ENCODE measurements at regions not wholly inside any gene's neighbourhood (a gene's known extent, or its start where the extent isn't known, plus 50 kb on each side); places are given as distances from the start of the nearest gene placed in this dataset.
"Not testable (repeated sequence)": the region's sequence is repeated elsewhere in the genome, so short reads cannot be mapped to it uniquely, and the experiment has no call there.

DNA sequence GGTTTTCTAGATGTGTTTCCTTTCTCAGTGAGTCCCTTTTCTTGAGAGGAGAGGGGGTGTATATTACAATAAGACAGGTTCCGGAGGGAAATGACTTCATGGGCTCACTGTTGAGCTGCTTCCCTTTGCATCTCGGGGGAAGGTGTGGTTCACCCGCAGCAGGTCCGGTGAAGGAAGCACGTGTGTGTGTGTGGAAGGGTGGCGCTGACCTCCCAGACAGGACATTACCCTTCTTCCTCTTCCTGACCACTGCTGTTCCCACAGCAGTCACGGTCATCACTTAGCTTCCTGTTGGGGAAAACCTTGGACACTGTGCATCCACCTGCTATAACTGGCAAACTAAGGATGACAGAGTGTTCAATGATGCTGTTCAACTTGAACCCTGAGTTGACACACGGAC, 83.6 kb downstream of the PLEKHG1 start:
- DNase-seq: no peak

DNA sequence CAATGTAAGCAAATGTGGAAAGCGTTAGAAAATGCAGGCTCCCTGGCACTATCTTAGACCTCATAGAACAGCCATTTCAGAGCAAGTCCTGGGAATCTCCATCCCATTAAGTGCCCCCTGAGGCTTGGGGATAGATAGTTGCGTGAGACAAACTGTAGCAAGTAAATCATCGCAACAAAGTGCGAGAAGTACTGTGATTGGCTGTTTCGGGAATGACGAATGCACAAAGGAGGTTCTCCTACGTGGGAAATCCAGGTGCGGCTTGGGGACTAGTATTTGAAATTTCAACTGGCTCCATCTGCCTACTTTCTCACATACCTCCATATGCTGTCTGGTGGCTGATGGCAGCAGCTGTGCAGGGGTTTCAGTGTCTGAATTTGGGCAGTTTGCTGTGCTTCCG, 84.5 kb downstream of the PLEKHG1 start:
- DNase-seq: no peak

DNA sequence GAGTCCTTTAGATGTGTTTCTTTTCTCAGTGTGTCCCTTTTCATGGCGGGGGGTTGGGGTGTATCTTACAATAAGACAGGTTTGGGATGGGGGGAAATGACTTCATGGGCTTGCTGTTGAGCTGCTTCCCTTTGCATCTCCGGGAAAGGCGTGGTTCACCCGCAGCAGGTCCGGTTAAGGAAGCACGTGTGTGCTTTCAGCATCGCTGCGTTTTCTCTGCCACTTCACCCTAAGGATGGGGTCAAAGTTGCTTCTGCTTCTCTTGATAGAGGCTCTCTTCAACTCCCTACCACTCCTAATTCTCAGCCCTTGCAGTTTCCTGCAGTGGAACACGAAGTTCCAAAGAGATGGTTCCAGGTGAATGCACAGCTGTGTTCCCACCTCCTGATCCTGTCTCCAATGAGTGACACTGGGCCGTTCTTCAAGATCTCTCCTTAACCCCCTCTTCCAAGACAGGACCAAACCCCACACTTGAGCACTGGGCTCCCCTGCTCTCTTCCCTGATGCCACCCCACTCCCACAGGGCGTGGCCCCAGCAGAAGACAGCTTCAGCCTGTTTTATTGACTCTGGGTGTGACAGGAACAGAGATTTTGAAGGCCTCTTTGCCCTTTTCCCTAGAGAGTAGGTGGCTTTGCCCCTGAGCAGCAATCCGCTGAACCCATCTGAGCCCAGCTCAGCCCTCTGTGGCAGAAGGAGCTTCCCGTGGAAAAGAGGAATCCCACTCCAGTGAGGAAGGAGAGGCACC, 85.2 kb downstream of the PLEKHG1 start:
- no peak for DNase-seq

DNA sequence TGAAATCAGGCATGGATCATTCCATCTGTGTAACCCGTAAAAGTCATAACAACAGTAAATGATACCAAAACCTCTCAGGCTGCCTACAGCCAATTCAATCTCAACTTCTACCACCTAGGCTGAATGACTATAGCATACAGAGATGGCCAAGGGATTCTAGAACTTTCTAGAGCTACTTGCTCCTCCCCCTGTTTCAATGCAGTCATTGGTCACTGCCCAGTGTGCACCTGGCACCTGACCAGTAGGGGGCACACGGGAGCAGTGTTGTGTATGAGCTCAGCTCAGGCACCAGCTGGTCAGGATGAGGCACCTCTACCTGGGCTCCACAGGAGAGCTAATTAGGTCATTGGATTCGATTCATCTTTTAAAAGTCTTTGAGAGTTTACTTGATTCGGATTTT, 86.2 kb downstream of the PLEKHG1 start:
- DNase-seq: no peak

DNA sequence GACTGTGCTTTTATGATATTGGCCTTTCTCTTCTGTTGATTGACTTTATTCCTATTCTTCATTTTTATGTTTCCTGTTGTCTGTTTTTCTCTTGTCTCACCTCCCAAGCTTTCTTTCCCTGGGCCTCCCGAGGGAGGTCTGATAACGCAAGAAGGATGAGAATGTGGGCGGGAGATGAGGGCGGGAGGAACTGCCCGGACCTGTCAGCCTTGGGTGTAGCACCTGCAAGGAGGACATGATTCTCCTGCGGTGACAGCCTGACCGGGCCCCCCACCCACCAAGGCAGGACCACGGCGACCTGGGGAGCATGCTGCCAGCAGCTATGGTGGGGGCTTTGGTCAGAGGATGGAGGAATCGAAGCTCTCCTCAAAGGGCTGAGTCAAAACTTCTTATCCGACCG, 86.9 kb downstream of the PLEKHG1 start:
- no peak for DNase-seq

DNA sequence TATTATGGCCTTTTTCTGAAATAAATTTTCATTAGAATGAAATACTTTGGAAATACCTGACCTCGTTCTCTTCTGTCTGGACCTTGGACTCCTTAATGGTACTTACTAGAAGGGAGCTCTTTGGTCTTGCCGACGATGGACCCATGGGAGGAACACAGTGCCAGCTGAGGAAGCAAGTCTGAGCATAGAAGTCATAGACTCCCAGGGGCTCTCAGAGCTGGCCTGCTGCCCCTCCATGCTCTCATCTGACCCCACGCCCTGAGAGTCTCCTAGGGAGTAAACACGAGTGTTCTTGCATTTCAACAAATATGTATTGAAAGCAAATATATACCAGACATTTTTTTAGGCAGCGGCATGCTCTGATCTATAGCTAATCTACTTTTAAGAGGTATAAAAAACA, 87.8 kb downstream of the PLEKHG1 start:
- no peak for DNase-seq

DNA sequence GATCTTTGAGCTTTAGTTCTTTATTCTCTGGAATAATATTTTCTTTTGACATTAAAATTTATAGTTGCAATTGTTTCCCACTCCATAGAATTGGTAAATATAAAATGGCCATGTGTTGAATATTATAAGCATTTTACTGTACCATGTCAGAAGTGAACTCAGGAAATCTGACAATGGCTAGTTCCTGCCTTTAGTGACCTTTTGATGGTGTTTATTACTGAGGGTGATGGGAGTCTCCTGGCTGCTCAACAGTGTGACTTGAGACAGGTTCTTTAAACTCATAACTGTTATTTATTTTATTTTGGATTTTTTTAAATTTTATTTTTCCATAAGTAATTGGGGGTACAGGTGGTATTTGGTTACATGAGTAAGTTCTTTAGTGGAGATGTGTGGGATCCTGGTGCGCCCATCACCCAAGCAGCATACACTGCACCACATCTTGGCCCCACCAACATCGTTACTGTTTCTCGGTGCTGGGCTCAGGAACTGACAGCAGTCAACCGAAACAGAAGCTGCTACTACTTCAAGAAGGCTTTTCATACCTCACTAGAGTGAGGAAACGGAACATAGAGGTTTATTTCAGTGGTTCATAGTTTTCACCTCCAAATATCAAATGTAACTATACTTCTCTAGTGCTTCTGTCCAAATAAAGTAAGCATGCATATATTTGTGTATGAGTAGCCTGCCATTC, 90.4 kb downstream of the PLEKHG1 start:
- DNase-seq: no peak

DNA sequence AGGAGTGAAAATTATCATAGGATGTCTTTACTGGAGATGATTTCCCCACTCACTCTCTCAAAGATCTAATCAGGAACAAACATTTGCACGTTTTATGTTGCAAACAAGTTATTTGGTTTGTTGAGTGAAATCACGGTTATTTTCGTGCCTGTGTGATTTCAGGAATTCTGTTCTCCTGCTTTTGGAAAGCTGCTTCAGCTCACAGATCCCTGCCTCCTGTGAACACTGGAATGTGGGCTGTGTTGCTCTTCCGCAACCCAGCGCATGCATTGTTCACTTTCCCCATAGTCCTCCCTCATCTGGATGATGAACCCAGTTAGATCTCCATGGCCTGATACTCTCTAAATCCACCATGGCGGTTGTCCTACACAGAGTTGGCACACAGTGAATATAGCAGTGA, 91.0 kb downstream of the PLEKHG1 start:
- no peak for DNase-seq

DNA sequence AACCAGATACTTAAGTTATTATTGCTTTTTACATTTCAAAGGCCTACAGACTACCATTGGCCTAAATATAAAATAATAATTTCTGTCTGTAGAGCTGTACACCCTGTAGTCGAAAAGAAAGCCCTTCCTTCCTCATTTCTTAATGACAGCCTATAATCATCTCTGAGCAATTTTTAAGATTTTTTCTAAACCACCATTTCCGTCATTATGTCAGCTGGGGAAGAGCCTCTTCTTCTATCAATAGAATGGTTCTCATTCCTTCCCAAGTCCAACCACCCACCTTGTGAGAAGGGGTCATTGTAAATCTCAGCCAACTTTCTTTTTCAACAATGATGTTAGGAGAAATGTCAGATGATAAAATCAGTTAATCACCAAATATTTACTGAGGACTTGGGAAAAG, 91.8 kb downstream of the PLEKHG1 start:
- no peak for DNase-seq

DNA sequence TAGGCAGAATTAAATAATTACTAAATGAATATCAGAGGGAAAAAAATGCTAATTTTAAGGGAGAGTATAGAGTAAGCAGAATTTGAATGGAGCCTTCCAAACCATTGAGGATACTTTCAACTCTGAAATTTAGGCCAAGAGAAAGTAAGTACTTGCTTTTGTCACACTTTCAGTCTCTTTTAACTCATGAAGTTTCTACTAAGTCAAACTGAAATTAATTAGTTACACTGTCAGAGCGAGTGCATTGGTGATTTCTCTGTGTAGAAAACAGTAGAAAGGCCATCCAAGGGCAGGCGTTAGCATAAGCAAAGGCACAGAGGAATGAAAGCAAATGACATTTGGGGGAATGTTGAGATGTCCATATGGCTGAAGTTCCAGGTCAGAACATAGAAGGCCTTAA, 92.9 kb downstream of the PLEKHG1 start:
- DNase-seq: no peak

DNA sequence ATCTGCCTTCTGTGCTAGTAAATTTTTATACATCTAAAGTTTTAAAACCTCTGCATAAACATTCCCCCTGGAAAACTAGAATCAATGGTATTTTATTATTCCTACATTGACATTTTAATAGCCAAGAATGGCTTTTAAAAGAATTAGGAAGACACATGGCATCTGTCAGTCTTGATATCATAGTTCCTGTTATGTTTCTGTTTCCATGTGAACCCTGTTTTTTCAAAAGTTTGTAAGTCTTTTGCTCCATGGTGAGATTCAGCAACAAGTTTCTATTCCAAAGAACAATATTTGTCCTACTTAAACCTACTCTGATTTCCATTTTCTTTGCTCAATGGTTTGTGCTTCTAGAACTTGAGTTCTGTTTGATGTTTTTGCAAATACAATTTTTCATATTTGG, 95.2 kb downstream of the PLEKHG1 start:
- DNase-seq: no peak

DNA sequence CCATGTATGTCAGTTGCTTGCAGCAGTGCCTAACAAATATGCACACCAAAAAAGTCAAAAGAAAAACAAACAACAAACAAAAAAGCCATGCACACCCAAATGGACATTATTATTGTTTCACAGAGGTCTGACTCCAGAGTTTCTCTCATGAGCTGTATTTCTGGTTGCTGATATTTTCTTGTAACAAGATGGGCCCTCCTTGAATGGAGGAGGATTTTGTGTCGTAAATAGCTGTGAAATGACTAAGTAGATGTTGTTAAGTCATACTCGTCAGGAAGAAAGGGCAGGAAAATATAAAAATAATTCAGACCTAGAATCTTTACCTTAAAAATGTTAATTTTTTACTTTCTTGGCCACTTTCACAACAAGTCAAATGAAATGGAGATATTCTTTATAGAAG, 96.0 kb downstream of the PLEKHG1 start:
- no peak for DNase-seq

DNA sequence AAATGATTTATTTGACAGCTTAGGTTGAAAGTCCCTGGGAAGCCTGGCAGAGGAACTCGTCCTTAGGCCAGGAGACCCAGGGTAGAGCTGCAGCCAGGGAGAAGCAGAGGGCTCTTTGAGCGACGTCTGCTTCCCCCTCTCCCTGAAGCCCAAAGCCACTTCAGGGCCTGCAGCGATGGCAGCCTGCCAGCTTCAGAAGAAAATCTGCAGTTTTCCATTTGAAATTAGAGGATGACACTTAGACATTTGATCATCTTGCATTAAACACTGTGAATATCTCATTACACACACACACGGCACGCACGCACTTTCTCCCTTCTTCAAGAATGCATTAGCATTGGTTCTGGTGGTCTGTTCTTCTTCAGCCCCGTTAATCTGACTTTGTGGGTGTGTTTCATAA, 96.5 kb downstream of the PLEKHG1 start:
- DNase-seq: peak; percentile 80

DNA sequence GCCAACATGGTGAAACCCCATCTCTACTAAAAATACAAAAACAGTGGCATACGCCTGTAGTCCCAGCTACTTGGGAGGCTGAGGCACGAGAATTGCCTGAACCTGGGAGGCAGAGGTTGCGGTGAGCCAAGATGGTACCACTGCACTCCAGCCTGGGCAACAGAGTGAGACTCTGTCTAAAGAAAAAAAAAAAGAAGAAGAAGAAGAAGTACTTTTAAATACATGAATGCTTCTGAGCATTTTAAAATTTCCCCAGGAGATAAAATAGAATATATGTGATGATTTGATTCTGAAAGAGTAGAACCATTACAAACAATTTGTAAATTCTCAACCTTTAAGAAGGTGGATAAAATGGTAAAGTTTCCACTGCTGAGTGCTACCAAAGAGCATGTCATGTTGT, 97.2 kb downstream of the PLEKHG1 start:
- not testable (repeated sequence) for DNase-seq

DNA sequence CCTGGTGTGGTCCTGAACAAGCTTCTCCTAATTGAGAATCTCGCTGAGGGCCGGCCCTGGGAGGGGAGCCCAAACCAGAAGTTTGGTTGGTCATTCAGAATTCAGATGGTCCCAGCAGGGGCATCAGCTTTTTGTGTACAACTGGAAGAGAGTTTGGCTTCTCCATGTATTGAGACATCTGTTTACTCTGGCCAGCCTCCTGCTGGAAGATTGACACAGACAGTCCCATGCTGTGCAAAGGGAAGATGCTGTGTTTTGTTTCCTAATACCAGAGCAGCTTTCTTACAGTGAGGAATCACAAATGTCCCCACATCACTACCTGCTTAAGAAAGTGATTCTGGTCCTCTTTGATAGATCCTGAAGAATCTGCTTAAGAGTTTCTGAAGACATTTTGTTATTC, 97.8 kb downstream of the PLEKHG1 start:
- DNase-seq: peak; percentile 62

DNA sequence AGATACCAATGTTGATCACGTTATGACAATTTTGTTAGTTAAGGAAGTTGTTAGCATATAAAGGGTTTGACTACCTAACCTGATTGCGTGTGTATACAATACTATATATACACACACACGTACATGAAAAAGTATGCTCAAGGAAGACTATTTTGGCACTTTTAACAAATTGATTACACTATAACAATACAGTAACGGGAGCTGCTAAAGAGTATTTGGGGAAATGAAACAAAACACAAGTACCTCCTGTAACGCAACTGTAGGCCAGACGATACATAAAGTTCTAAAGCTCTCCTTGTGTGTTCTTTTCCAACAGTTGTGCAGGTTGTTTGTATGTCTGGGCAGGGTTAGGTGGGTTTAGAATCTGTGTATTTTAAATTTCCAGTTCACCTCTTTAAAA, 98.7 kb downstream of the PLEKHG1 start:
- no peak for DNase-seq

DNA sequence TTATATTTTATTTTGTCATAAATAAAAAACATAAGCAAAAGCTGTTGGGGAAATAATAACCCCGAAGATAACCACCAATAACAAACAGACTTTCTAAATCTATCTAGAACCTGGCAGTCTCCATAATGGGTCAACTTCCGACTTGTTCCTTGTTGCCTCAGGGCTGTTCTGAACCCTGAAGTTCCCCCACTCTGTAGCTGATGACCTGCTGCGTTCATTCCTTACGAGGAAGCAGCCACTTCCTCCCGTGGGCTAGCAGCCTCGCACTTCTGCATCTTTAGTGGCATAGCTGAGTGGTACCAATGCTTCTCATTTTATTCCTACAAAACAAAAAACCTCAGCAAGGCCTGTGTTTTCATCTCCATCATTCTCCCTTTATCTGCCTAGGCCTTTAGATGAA, 103.0 kb downstream of the PLEKHG1 start:
- no peak for DNase-seq

DNA sequence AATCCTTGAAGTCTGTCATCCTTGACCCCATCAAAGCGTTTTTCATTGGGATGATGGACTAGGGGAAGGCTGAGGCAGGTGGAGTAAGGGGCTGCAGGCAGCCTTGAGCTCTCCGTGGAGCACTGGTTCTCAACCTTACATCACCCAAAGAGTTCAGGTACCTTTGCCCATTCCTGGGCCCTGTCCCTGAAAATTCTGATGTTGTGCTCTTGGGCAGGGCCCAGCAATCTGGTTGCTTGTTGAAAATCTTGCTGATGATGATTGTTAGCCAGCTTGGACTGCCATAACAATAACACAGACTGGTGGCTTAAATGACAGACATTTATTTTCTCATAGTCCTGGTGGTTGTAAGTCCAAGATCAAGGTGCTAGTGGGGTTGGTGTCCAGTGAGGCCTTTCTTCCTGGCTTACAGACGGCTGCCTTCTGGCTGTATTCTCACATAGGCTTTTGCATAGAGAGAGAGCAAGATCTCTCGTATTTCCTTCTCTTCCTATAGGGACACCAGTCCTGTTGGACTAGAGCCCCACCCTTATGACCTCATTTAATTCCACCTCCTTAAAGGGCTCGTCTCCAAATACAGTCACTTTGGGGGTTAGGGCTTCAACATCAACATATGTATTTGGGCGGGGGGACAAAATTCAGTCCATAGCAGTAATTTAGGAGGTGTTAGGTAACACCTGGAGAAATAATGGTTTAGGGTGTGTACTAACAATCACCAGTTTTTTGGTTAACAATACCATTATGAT, 104.9 kb downstream of the PLEKHG1 start:
- DNase-seq: no peak

DNA sequence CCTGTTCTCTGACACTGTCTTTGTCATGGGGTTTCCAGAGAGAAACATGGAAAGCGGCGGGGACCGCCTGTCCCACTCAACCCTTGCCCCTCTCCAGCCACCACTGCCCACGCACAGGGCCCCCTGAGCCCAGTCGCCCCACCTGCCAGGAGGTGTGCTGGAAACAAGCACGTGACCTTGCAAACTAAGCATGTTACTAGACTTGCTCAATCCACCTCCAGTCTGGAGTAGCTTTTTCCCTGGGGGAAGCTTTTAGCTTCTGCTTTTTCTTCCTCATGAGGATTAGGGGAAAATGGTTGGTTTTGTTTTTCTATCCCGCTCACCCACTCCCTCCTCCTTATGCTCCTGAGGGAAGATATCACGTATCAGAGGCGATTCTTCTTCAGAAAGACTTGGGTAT, 105.7 kb downstream of the PLEKHG1 start:
- no peak for DNase-seq

DNA sequence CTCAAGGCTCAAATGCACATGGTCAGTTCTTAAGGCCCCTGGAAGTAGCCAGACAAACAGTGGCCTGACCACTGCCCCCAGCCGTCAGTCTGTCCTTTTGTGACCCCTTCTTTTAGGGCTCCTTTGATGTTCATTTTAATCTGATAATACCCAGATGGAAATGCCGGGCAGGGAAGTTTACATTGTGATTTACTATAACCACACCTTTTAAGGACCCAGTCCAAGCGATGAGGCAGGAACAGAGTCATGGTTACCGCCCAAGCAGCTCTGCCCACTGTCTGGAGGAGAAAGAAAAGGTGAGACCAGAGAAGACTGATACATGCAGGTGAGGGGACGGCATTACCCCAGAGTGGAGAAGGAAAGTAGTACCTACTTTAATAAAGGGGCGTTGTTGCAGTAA, 110.6 kb downstream of the PLEKHG1 start:
- no peak for DNase-seq

DNA sequence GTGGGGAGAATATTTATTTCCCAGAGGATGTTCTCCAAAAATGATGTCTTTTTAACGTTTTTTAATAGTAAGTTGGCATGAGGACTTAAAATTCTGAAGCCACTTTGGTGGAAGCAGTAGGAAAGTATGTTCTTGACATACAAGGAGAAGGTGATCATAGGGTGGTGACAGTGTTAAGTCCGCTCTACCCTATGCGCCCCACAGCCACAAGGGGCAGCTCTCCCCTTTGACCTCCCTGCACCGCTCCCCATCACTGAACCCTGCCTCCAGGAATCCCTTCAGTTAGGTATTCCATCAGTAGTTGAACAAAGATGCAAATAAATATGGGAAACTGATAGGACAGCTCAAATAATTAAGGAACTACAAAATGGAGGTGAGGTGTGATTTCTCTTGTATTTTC, 111.4 kb downstream of the PLEKHG1 start:
- no peak for DNase-seq

DNA sequence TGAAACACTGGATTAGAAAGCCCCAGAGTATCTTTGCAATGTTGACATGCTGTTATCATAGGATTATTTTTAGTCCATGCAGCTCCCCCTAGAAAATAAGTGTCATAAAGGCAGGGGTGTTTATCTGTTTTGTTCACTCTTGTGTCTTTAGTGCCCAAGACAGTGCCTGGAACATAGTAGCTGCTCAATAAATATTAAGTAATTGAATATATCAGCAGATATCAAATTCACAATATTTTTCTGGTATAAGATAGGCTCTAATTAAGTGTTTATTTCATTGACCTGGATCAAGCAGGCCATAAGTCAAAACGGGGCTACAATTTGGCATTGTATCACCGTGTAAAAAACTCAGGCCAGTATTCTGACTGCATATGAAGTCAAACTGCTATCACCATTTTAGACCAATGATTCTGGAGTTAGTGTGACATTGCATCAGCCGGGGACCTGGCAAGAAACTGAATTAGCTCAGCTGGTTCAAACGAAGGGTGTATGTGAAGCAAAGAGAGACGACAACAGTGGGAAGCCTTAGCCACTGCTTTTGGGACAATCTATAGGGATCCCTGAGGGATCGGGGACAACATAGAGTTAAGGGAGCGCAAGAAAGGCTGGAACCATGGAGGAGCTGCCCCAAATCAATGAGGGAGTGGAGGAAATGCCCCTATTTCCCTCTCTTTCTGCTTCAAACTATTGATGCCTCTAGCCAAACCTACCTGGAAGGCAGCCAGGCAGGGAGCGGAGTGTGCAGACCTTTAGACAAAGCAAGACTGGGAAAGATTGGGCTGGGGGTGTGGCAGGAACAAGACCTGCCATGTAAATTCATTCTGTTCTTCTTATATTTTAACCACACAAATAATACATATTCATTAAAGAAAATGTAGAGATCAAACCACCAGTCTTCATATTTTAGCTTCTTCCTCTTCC, 112.2 kb downstream of the PLEKHG1 start:
- peak; percentile 53 for DNase-seq

Data from tongue (tissue), 1 donor.